Brain microvascular endothelial cell (primary cell): ENCODE measurements at regions not wholly inside any gene's neighbourhood (a gene's known extent, or its start where the extent isn't known, plus 50 kb on each side); places are given as distances from the start of the nearest gene placed in this dataset.

Experiments used
- DNase-seq: peaks from one replicate; pipeline ENCODE4 v3.0.0-alpha.2; 2020
- H3K27ac ChIP-seq: fragments of 250-450 bp; sonication (Bioruptor Pico); 2 replicates; pipeline ENCODE4 v1.5.1; 2020; ENCODE audit warnings: mild to moderate bottlenecking, moderate library complexity
- H3K27me3 ChIP-seq: fragments of 250-450 bp; sonication (Bioruptor Pico); replicated peaks from 2 replicates; pipeline ENCODE4 v1.5.1; 2020; ENCODE audit warnings: mild to moderate bottlenecking
- H3K36me3 ChIP-seq: fragments of 250-450 bp; sonication (Bioruptor Pico); replicated peaks from 2 replicates; pipeline ENCODE4 v1.5.1; 2020; ENCODE audit warnings: mild to moderate bottlenecking
- H3K4me3 ChIP-seq: 2 replicates; pipeline ENCODE4 v1.5.1; 2011; ENCODE audit warnings: low read depth, mild to moderate bottlenecking, control low read depth, low read length, moderate library complexity
- in situ Hi-C: cut with HindIII; loops from 2 replicates; pipeline ENCODE4 v1.10.0; 2017; ENCODE audit warnings: low sequenced_read_pairs, low pct_ligation_motif_present
- TF ChIP-seq, protein P1 (sequence below): IDR thresholded peaks from 2 replicates; pipeline ENCODE4 v1.5.1; 2011; ENCODE audit warnings: low read depth, mild to moderate bottlenecking, moderate library complexity, low read length, control low read depth, inconsistent platforms; ENCODE audit errors: missing control alignments

DNA sequence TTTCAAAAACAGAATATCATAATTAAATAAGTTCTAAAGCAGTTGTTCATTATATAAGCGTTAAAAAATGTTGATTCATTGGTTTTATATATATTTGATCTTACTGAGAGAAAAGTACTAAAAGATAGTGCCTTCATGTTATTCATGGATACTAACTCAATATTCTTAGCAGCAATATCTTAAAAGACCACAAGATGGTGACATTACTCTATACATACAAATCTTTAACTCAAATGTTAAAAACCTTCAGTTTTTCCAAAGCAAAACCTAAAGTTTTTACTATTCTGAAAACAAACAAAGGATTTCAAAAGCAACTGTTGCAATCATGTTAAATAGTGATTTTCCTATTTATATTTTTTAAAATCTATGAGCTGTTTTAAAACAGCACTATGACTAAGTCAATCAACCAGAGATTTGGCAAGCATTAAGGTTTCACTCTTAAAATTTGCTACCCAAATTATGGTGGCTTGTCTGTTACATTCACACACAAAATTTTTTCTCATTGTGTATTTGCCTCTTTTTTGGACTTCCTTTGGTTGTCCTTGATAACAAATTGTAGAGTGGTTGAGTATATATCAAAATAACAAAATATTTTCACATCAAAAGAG, 50.1 kb upstream of the RERGL start:
- H3K27me3 ChIP-seq: no peaks in the 10 kb centered on the region
- in situ Hi-C loops: no loop called here
- H3K36me3 ChIP-seq: no peaks in the 10 kb centered on the region
- DNase-seq: no peak
- no peak overlapping the region for H3K27ac ChIP-seq
- no peak overlapping the region for H3K4me3 ChIP-seq
- TF ChIP-seq, protein P1, sequence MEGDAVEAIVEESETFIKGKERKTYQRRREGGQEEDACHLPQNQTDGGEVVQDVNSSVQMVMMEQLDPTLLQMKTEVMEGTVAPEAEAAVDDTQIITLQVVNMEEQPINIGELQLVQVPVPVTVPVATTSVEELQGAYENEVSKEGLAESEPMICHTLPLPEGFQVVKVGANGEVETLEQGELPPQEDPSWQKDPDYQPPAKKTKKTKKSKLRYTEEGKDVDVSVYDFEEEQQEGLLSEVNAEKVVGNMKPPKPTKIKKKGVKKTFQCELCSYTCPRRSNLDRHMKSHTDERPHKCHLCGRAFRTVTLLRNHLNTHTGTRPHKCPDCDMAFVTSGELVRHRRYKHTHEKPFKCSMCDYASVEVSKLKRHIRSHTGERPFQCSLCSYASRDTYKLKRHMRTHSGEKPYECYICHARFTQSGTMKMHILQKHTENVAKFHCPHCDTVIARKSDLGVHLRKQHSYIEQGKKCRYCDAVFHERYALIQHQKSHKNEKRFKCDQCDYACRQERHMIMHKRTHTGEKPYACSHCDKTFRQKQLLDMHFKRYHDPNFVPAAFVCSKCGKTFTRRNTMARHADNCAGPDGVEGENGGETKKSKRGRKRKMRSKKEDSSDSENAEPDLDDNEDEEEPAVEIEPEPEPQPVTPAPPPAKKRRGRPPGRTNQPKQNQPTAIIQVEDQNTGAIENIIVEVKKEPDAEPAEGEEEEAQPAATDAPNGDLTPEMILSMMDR: no peak
